C4-2B (cell line): ENCODE measurements at regions not wholly inside any gene's neighbourhood (a gene's known extent, or its start where the extent isn't known, plus 50 kb on each side); places are given as distances from the start of the nearest gene placed in this dataset.

ENCODE experiments used
- H3K27ac ChIP-seq: fragments of 450-650 bp; 2 replicates; pipeline ENCODE4 v1.5.1; 2017
- CTCF ChIP-seq: fragments of 450-650 bp; conservative IDR thresholded peaks from 2 replicates; pipeline ENCODE4 v1.5.1; 2017; ENCODE audit warnings: mild to moderate bottlenecking
- ZFX ChIP-seq: fragments of 450-650 bp; IDR thresholded peaks from 2 replicates; pipeline ENCODE4 v1.6.1; 2017

DNA sequence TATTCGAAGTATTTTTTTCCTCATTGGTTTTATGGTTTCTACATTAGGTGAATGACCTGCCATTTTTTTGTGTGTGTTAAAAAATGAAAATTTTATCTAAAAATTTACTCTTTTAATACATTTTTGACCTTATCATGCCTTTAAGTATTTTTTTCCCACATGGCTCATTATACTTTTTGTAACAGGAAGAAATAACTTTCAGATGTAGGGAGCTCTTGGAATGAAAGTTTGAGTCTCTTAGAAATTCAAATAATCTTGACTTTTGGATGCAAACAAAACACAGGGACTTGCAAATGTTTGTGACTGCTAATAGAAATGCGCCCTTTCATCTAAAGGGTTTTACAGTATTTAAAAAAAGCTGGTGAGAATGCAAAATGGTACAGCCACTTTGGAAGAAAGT, 457.9 kb downstream of the KLF5 start:
- no peak for TF ChIP-seq ZFX
- no peak for TF ChIP-seq CTCF
- H3K27ac ChIP-seq = no peak overlapping the region

- H3K27ac ChIP-seq = no peak overlapping the region
Observed at GRCh38 chr13:73514208-73514607, 455.4 kb downstream of the KLF5 start.

DNA sequence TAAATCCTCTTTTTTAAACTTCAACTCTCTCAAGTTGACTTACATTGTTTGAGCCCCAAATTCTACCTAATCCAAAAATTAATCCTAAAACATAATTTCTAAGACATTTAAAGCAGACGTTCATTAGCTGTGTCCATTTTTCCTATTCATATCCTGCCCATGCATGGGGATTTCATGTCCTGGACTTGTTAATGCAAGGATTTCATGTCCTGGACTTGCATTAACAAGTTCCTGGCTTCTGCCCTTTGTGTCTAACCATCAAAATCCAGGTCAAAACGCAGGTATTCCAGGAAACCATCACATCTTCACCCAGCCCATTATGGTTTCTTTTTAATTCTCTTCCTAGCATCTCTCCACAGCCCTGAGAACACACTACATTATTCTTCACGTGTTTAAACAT, 454.9 kb downstream of the KLF5 start:
- no peak for TF ChIP-seq CTCF
- TF ChIP-seq ZFX = no peak

More at GRCh38 chr13:73514208-73514607, 455.4 kb downstream of the KLF5 start:
- TF ChIP-seq CTCF (no peak), ZFX (no peak)

DNA sequence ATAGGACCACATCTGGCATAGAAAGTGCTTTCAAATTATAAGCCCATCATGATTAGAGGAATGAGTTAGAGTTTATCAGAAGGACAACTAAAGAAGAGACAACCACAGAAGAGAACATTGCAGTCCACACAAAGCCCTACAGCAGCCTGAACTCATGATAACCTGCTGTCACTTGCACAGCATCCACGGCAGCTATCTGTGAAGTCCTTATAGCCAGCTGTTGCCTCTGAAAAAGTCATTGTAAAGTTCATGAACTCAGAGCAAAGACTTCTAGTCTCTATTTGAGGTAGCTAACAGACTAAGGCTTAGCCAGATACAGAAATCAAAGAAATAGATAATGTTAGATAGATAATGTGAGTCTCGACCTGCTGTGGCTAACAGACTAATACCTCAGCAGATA, 450.0 kb downstream of the KLF5 start:
- TF ChIP-seq ZFX (no peak), CTCF (no peak)
- H3K27ac ChIP-seq = no peak overlapping the region

More for the DNA sequence above, 454.9 kb downstream of the KLF5 start:
- H3K27ac ChIP-seq = no peak overlapping the region

- H3K27ac ChIP-seq = no peak overlapping the region
- TF ChIP-seq ZFX (no peak), CTCF (no peak)
Observed at GRCh38 chr13:73505376-73505890, 446.6 kb downstream of the KLF5 start.

DNA sequence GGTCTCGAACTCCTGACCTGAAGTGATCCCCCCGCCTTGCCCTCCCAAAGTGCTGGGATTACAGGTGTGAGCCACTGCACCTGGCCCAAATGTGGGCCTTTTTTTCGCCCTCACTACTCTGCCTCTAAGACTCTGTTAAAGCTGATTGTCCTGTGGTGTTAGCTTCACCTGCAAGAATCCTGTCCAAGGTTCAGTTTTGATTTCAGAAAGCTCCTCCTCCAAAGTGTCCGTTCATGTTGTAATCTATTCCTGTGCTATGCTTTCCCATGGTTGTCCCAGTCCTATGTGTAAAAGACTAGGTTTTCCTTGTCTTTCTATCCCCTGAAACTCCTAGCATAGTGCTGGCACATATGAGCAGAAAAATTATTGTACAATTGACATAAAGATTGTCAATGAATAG, 440.9 kb downstream of the KLF5 start:
- no peak for TF ChIP-seq CTCF
- TF ChIP-seq ZFX = no peak
- H3K27ac ChIP-seq = no peak overlapping the region

DNA sequence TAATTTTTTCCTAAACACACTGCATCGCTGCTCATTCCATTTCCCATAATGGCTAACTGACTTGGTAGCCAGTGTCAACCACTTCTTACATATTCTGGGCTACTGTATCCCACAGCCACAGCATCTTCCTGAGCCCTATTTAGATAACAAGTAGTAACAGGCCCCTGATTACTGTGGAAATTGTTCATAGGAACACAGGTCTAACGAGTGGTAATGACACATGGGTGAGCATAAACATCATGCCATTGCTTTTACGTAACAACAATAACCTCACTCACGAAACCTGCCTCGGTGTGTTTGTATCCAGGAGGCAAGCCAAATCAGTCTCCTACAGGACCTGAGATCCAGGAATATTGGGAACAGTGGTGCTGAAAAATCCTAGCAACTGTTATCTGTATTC, 438.6 kb downstream of the KLF5 start:
- TF ChIP-seq CTCF (no peak), ZFX (no peak)
- no peak overlapping the region for H3K27ac ChIP-seq
